ENCODE measurements at regions not wholly inside any gene's neighbourhood (a gene's known extent, or its start where the extent isn't known, plus 50 kb on each side); places are given as distances from the start of the nearest gene placed in this dataset.

GRCh38 chr4:12116009-12116552, 687.4 kb upstream of the HS3ST1 start:
- POLR2A ChIA-PET (ENCODE audit: unreplicated experiment), result no interaction called here
- H2BK15ac ChIP-seq (ENCODE audit: low read depth, low read length), result no peak overlapping the region
- no peak overlapping the region for H3K9ac ChIP-seq (ENCODE audit: low read depth, low read length)
- H2AK5ac ChIP-seq (ENCODE audit: low read depth, low read length), result no peak overlapping the region
- TF ChIP-seq NFE2L2 (IDR thresholded peaks at IDR 0.05; ENCODE audit: low read depth, low read length) (no peak), CHD1 (IDR thresholded peaks at IDR 0.05; ENCODE audit: low read depth, low read length) (no peak)
- no peak overlapping the region for H2BK20ac ChIP-seq (ENCODE audit: low read depth, low read length)
- H3K4me1 ChIP-seq (ENCODE audit: control insufficient read depth, insufficient read depth, low read length), result no peaks in the 10 kb centered on the region
- H3K4me2 ChIP-seq (ENCODE audit: low read depth, low read length), result no peak overlapping the region
- H3K27ac ChIP-seq (ENCODE audit: insufficient read depth, low read length), result no peak overlapping the region
- H3K27me3 ChIP-seq (ENCODE audit: control insufficient read depth, insufficient read depth, low read length), result no peaks in the 10 kb centered on the region
- H2BK120ac ChIP-seq (ENCODE audit: low read depth, low read length), result no peak overlapping the region
- H2AK9ac ChIP-seq (replicated peaks; ENCODE audit: low read depth, low read length, poor library complexity), result no peak overlapping the region
- H3K9me3 ChIP-seq (ENCODE audit: control insufficient read depth, insufficient read depth, low read length), result peaks cover 12% of the 10 kb centered on the region
- no peak overlapping the region for H4K8ac ChIP-seq (ENCODE audit: low read depth in 2 of 2, low read length in 2 of 2)
- H2BK5ac ChIP-seq (ENCODE audit: low read depth, low read length, poor library complexity, severe bottlenecking), result no peak overlapping the region
- no peak for DNase-seq
- no peak overlapping the region for H4K5ac ChIP-seq (ENCODE audit: low read depth, low read length)
- BruUV-seq (replicated peaks), result no TSS peak
- H3K14ac ChIP-seq (replicated peaks; ENCODE audit: low read depth, low read length), result no peak overlapping the region
- no peak overlapping the region for H3K56ac ChIP-seq (ENCODE audit: extremely low read depth, insufficient read depth, low read length)
- H4K91ac ChIP-seq (ENCODE audit: insufficient read depth, low read depth, low read length), result no peak overlapping the region
- H3K4ac ChIP-seq (ENCODE audit: low read depth, low read length), result no peak overlapping the region
- no peak overlapping the region for H3K4me3 ChIP-seq (ENCODE audit: insufficient read depth, low read depth, low read length)
- WGBS, 2 experiments (ENCODE audit: extremely low coverage in 2 of 2, insufficient read length in 1 of 2), result no CpG with 5 or more reads among the region's 3 CpGs
- no peak overlapping the region for H3K23ac ChIP-seq (ENCODE audit: low read depth, low read length)
- H3K9me1 ChIP-seq (ENCODE audit: insufficient read depth, low read length), result no peaks in the 10 kb centered on the region
- H3K36me3 ChIP-seq (ENCODE audit: control insufficient read depth, insufficient read depth, low read length), result no peaks in the 10 kb centered on the region
- H2AFZ ChIP-seq (replicated peaks; ENCODE audit: low read length, poor library complexity), result no peak overlapping the region
- H3K79me1 ChIP-seq (ENCODE audit: low read depth in 1 of 2, low read length in 2 of 2), result no peaks in the 10 kb centered on the region
- CTCF ChIA-PET, result no interaction called here
- in situ Hi-C loops (cut with MboI; ENCODE audit: low sequenced_read_pairs) (no loop called here), dilution Hi-C loops (cut with HindIII; ENCODE audit: low sequenced_read_pairs, unreplicated experiment) (no loop called here), intact Hi-C loops (cut with micrococcal nuclease) (no loop called here)
- no peak for ATAC-seq (ENCODE audit: low read depth)
- no peaks in the 10 kb centered on the region for H4K20me1 ChIP-seq (ENCODE audit: insufficient read depth, low read length)
- H3K18ac ChIP-seq (ENCODE audit: low read depth, low read length), result no peak overlapping the region
